GM23248 (cell line): ENCODE measurements at regions not wholly inside any gene's neighbourhood (a gene's known extent, or its start where the extent isn't known, plus 50 kb on each side); places are given as distances from the start of the nearest gene placed in this dataset.

Source experiments
- EZH2 ChIP-seq: fragments of 200-600 bp; sonication (generic); IDR thresholded peaks from 2 replicates; pipeline ENCODE4 v1.6.1; 2018; ENCODE audit warnings: antibody characterized with exemption, mild to moderate bottlenecking; ENCODE audit not compliant: insufficient read depth, poor library complexity, severe bottlenecking
- EZH2phosphoT487 ChIP-seq: fragments of 200-600 bp; sonication (generic); IDR thresholded peaks from 2 replicates; pipeline ENCODE4 v1.6.1; 2018; ENCODE audit warnings: antibody characterized with exemption, moderate library complexity, mild to moderate bottlenecking, low read depth; ENCODE audit not compliant: insufficient read depth

DNA sequence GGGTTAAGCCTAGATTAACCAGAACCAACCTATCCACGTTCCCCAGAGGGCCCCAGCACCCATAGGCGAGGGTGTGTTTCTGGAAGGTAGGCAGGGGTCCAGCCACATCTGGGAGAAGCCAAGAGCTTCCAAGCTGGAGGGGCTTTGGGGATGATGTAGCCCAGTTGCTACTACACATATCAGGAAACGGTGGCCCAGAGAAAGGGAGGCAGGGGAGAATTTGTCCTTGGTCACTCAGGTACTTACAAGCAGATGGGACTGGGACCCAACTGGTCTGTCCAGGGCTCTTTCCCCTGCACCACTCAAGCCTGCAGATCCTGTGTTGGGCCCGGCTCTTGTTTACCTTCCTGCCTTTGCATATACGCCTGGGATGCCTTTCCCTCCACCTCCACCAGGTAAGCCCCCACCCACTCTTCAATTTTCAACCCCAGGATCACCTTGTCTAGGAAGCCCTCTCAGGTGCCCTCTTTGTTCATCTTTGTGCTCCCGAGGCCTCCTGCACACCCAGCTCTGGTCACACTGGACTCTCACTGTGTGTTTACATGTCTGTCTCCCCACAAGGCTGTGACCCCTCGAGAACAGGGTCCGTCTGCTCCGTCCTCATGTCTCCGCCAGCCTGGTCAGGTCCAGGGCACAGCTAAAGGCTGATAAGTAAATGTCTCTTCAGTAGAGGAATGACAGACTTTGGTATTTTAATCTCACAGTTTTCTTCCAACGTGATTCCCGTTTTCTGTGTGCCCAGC lies 204.4 kb upstream of the LINGO1 start:
- TF ChIP-seq EZH2 (no peak), EZH2phosphoT487 (no peak)
